Calu3 (cell line): ENCODE measurements at regions not wholly inside any gene's neighbourhood (a gene's known extent, or its start where the extent isn't known, plus 50 kb on each side); places are given as distances from the start of the nearest gene placed in this dataset.
"Not testable (repeated sequence)": the region's sequence is repeated elsewhere in the genome, so short reads cannot be mapped to it uniquely, and the experiment has no call there.

ENCODE experiments used
- BruUV-seq: library from RNA; stranded (reverse); fragments of 400-500 nt; replicated peaks from 2 replicates; lab custom pipeline; 2021; lab: Mats Ljungman, UMichigan
- CTCF ChIA-PET: fragments of 300-600 bp; sonication (Branson Sonifier 250); formaldehyde crosslinking; loops from one replicate; lab custom pipeline; 2022; ENCODE audit warnings: antibody characterized with exemption; lab: Charles Lee
- DNase-seq: peaks from one replicate; pipeline ENCODE4 v3.0.0; 2022
- H3K27ac Mint-ChIP-seq: one replicate; pipeline ENCODE4 v1.8.0; 2022; ENCODE audit warnings: mixed read lengths; ENCODE audit not compliant: unreplicated experiment
- H3K27me3 Mint-ChIP-seq: one replicate; pipeline ENCODE4 v1.8.0; 2022; ENCODE audit warnings: mixed read lengths; ENCODE audit not compliant: unreplicated experiment
- H3K36me3 Mint-ChIP-seq: one replicate; pipeline ENCODE4 v1.8.0; 2022; ENCODE audit warnings: mild to moderate bottlenecking, moderate library complexity, mixed read lengths; ENCODE audit not compliant: insufficient read depth, unreplicated experiment
- H3K4me1 Mint-ChIP-seq: one replicate; pipeline ENCODE4 v1.8.0; 2022; ENCODE audit warnings: mild to moderate bottlenecking, low read depth, mixed read lengths; ENCODE audit not compliant: unreplicated experiment
- H3K4me3 Mint-ChIP-seq: one replicate; pipeline ENCODE4 v1.8.0; 2022; ENCODE audit warnings: mild to moderate bottlenecking, low read depth, moderate library complexity, mixed read lengths; ENCODE audit not compliant: unreplicated experiment
- H3K9me3 Mint-ChIP-seq: one replicate; pipeline ENCODE4 v1.8.0; 2022; ENCODE audit warnings: low read depth, mixed read lengths; ENCODE audit not compliant: unreplicated experiment
- CTCF ChIP-seq: fragments of 200-600 bp; IDR thresholded peaks from one replicate; pipeline ENCODE4 v1.8.0; 2022; ENCODE audit warnings: antibody characterized with exemption; ENCODE audit not compliant: unreplicated experiment
- intact Hi-C: fragments of 100-400 bp; cut with micrococcal nuclease; formaldehyde crosslinking; loops from one replicate; pipeline ENCODE4 v1.10.0; 2022; ENCODE audit not compliant: unreplicated experiment

GRCh38 chr2:64277101-64277849 is 133.1 kb upstream of the PELI1 start:
- no peak for TF ChIP-seq CTCF
- Mint-ChIP-seq H3K27me3 (no peaks in the 10 kb centered on the region), H3K4me3 (no peak overlapping the region), H3K36me3 (no peaks in the 10 kb centered on the region), H3K9me3 (no peaks in the 10 kb centered on the region), H3K27ac (peak overlapping the region; percentile 18), H3K4me1 (peaks cover 57% of the 10 kb centered on the region)
- DNase-seq, result peak; percentile 54
- no TSS peak for BruUV-seq
- intact Hi-C loops, result loop anchor here (5.0 kb wide), 2 partner anchors 75 to 135 kb away; partner anchors contain the start of gene PELI1
- CTCF ChIA-PET, result no interaction called here

- H3K4me3 Mint-ChIP-seq, intact Hi-C loops, DNase-seq, H3K27ac Mint-ChIP-seq, CTCF ChIA-PET, BruUV-seq, H3K36me3 Mint-ChIP-seq, H3K9me3 Mint-ChIP-seq, H3K27me3 Mint-ChIP-seq: not testable (repeated sequence)
- peaks cover 25% of the 10 kb centered on the region for H3K4me1 Mint-ChIP-seq
These were observed 136.6 kb upstream of the PELI1 start for GRCh38 chr2:64280812-64281211.

GRCh38 chr2:64283006-64283570 is 138.9 kb upstream of the PELI1 start:
- H3K36me3 Mint-ChIP-seq, result no peaks in the 10 kb centered on the region
- H3K27ac Mint-ChIP-seq, result no peak overlapping the region
- peaks cover 2% of the 10 kb centered on the region for H3K4me1 Mint-ChIP-seq
- H3K4me3 Mint-ChIP-seq, result no peak overlapping the region
- intact Hi-C loops, result no loop called here
- no peak for DNase-seq
- CTCF ChIA-PET, result interaction anchor here (0.6 kb wide), 1 partner anchor 71 kb away, joined by 4 read pairs; no protein-coding TSS in a partner anchor
- no peaks in the 10 kb centered on the region for H3K27me3 Mint-ChIP-seq
- BruUV-seq, result no TSS peak
- no peaks in the 10 kb centered on the region for H3K9me3 Mint-ChIP-seq
- TF ChIP-seq CTCF, result no peak

- CTCF ChIA-PET, result no interaction called here
- no peak overlapping the region for H3K4me3 Mint-ChIP-seq
- H3K36me3 Mint-ChIP-seq, result no peaks in the 10 kb centered on the region
- no peak overlapping the region for H3K27ac Mint-ChIP-seq
- no TSS peak for BruUV-seq
- H3K27me3 Mint-ChIP-seq, result no peaks in the 10 kb centered on the region
- no peak for TF ChIP-seq CTCF
- intact Hi-C loops, result no loop called here
- DNase-seq, result no peak
- no peaks in the 10 kb centered on the region for H3K4me1 Mint-ChIP-seq
- no peaks in the 10 kb centered on the region for H3K9me3 Mint-ChIP-seq
These were observed 139.6 kb upstream of the PELI1 start for GRCh38 chr2:64283641-64284361.
